Esophagus squamous epithelium (tissue), 5 donors: ENCODE measurements at regions not wholly inside any gene's neighbourhood (a gene's known extent, or its start where the extent isn't known, plus 50 kb on each side); places are given as distances from the start of the nearest gene placed in this dataset.
"Not testable (repeated sequence)": the region's sequence is repeated elsewhere in the genome, so short reads cannot be mapped to it uniquely, and the experiment has no call there.

Source experiments
- DNase-seq: peaks from one replicate; lab custom pipeline; 2025; lab: John Stamatoyannopoulos, UW
- H3K27ac ChIP-seq, 4 donors: fragments of 200-600 bp; sonication (generic); one replicate each; pipeline ENCODE4 v1.5.1; 2016 to 2019; ENCODE audit warnings: mild to moderate bottlenecking in 1 of 4
- H3K27me3 ChIP-seq, 4 donors: fragments of 200-600 bp; sonication (generic); 1 replicate in 3 of 4; 2 replicates in 1 of 4; pipeline versions ENCODE4 v1.5.1 to v1.6.0; 2017 to 2021; ENCODE audit warnings: antibody characterized with exemption in 1 of 4
- H3K36me3 ChIP-seq, 3 donors: fragments of 200-600 bp; sonication (generic); one replicate each; pipeline ENCODE4 v1.5.1; 2016 to 2019
- H3K4me1 ChIP-seq, 3 donors: fragments of 200-600 bp; sonication (generic); one replicate each; pipeline ENCODE4 v1.5.1; 2017 to 2019
- H3K4me3 ChIP-seq, 4 donors: fragments of 200-600 bp; sonication (generic); 1 replicate in 3 of 4; 2 replicates in 1 of 4; pipeline ENCODE4 v1.5.1; 2016 to 2019; ENCODE audit warnings: mild to moderate bottlenecking in 2 of 4, moderate library complexity in 1 of 4
- H3K9me3 ChIP-seq, 3 donors: fragments of 200-600 bp; sonication (generic); one replicate each; pipeline ENCODE4 v1.5.1; 2016 to 2019
- CTCF ChIP-seq, 6 experiments: fragments of 450-650 bp in 4 of 6; fragments of 200-600 bp in 2 of 6; sonication (generic) in 2 of 6; IDR thresholded peaks; one replicate each; pipeline ENCODE4 v1.5.1; 2016 to 2019; ENCODE audit warnings: antibody characterized with exemption in 6 of 6, mild to moderate bottlenecking in 4 of 6, moderate library complexity in 4 of 6
- POLR2A ChIP-seq, 4 donors: fragments of 450-650 bp; IDR thresholded peaks; one replicate each; pipeline ENCODE4 v1.6.1; 2017; ENCODE audit warnings: antibody characterized with exemption in 4 of 4, mild to moderate bottlenecking in 4 of 4, moderate library complexity in 3 of 4
- WGBS, 2 donors: methylation state at CpG; one replicate each; pipeline ENCODE4 v1.1.5; 2018; 5-methylcytosine and 5-hydroxymethylcytosine counted together
- intact Hi-C: fragments of 100-400 bp; cut with DNase I; formaldehyde crosslinking; loops from one replicate; pipeline ENCODE4 v1.15.0; 2022
- donor health status: DM: yes; HTN: yes; CAD: no.

- Histone ChIP-seq H3K36me3 (no peaks in the 10 kb centered on the region), H3K4me1 (no peaks in the 10 kb centered on the region), H3K27me3 (no peaks in the 10 kb centered on the region), H3K4me3 (no peak overlapping the region), H3K9me3 (peaks cover 0 to 3% (median 0%) of the 10 kb centered on the region in 3 donors), H3K27ac (no peak overlapping the region)
- intact Hi-C loops: no loop called here
- 50 to 60% methylated on average over 4 of the region's 4 CpGs for WGBS, 2 donors
- no peak for DNase-seq
- TF ChIP-seq POLR2A (IDR thresholded peaks at IDR 0.05) (no peak), CTCF (IDR thresholded peaks at IDR 0.05) (no peak)
Measured at GRCh38 chr10:38209332-38209731, 115.2 kb downstream of the ZNF37A start.

GRCh38 chr10:38209748-38210147 is 115.6 kb downstream of the ZNF37A start:
- DNase-seq, H3K9me3 ChIP-seq, H3K27me3 ChIP-seq, intact Hi-C loops, H3K4me3 ChIP-seq, H3K36me3 ChIP-seq, H3K4me1 ChIP-seq, H3K27ac ChIP-seq: not testable (repeated sequence)

GRCh38 chr10:38212460-38212859 is 118.3 kb downstream of the ZNF37A start:
- H3K27ac ChIP-seq: no peak overlapping the region
- no peak for TF ChIP-seq CTCF (IDR thresholded peaks at IDR 0.05)
- no peak for TF ChIP-seq POLR2A (IDR thresholded peaks at IDR 0.05)
- H3K4me3 ChIP-seq: no peak overlapping the region
- WGBS, 2 donors: 83 to 95% methylated on average over 1 of the region's 1 CpG
- DNase-seq: no peak
- H3K9me3 ChIP-seq: peaks cover 0 to 11% (median 0%) of the 10 kb centered on the region in 3 donors
- H3K27me3 ChIP-seq: no peaks in the 10 kb centered on the region
- intact Hi-C loops: no loop called here
- no peaks in the 10 kb centered on the region for H3K36me3 ChIP-seq
- H3K4me1 ChIP-seq: no peaks in the 10 kb centered on the region

- no peak overlapping the region for H3K4me3 ChIP-seq
- 72 to 74% methylated on average over 2 of the region's 2 CpGs for WGBS, 2 donors
Measured at GRCh38 chr10:38226385-38226784, 132.2 kb downstream of the ZNF37A start.

GRCh38 chr10:38228394-38228793 is 134.3 kb downstream of the ZNF37A start:
- no peak overlapping the region for H3K27ac ChIP-seq
- peaks cover 0 to 8% (median 0%) of the 10 kb centered on the region in 3 donors for H3K9me3 ChIP-seq
- WGBS, 2 donors: 76 to 93% methylated on average over 2 of the region's 2 CpGs
- intact Hi-C loops: no loop called here
- H3K4me3 ChIP-seq: no peak overlapping the region
- no peaks in the 10 kb centered on the region for H3K27me3 ChIP-seq
- no peaks in the 10 kb centered on the region for H3K36me3 ChIP-seq
- DNase-seq: no peak
- TF ChIP-seq CTCF (IDR thresholded peaks at IDR 0.05): no peak
- TF ChIP-seq POLR2A (IDR thresholded peaks at IDR 0.05): no peak
- no peaks in the 10 kb centered on the region for H3K4me1 ChIP-seq

More at GRCh38 chr10:38226385-38226784, 132.2 kb downstream of the ZNF37A start:
- Histone ChIP-seq H3K9me3 (peaks cover 0 to 8% (median 0%) of the 10 kb centered on the region in 3 donors), H3K36me3 (no peaks in the 10 kb centered on the region), H3K27ac (no peak overlapping the region), H3K4me1 (no peaks in the 10 kb centered on the region), H3K27me3 (no peaks in the 10 kb centered on the region)
- no peak for DNase-seq
- TF ChIP-seq CTCF (IDR thresholded peaks at IDR 0.05) (no peak), POLR2A (IDR thresholded peaks at IDR 0.05) (no peak)
- intact Hi-C loops: no loop called here

- WGBS, 2 donors: 66 to 68% methylated on average over 2 of the region's 2 CpGs
- intact Hi-C loops, H3K36me3 ChIP-seq, H3K4me1 ChIP-seq, DNase-seq, H3K27me3 ChIP-seq, H3K4me3 ChIP-seq, H3K27ac ChIP-seq: not testable (repeated sequence)
- peaks cover 0 to 11% (median 8%) of the 10 kb centered on the region in 3 donors for H3K9me3 ChIP-seq
Measured at GRCh38 chr10:38238479-38238878, 144.3 kb downstream of the ZNF37A start.

- H3K36me3 ChIP-seq, H3K27me3 ChIP-seq, H3K27ac ChIP-seq, H3K4me1 ChIP-seq, DNase-seq, H3K4me3 ChIP-seq, intact Hi-C loops: not testable (repeated sequence)
- WGBS, 2 donors: 20 to 29% methylated on average over 2 of the region's 2 CpGs
- H3K9me3 ChIP-seq: peaks cover 0 to 11% (median 8%) of the 10 kb centered on the region in 3 donors
Measured at GRCh38 chr10:38242061-38242649, 148.0 kb downstream of the ZNF37A start.

GRCh38 chr10:38248113-38248512 is 154.0 kb downstream of the ZNF37A start:
- intact Hi-C loops, H3K27me3 ChIP-seq, DNase-seq, H3K36me3 ChIP-seq, H3K9me3 ChIP-seq, H3K4me3 ChIP-seq, H3K27ac ChIP-seq, H3K4me1 ChIP-seq: not testable (repeated sequence)
- 22 to 26% methylated on average over 1 of the region's 1 CpG for WGBS, 2 donors

- H3K27ac ChIP-seq, H3K4me1 ChIP-seq, H3K36me3 ChIP-seq, H3K4me3 ChIP-seq, H3K9me3 ChIP-seq, DNase-seq, intact Hi-C loops, H3K27me3 ChIP-seq: not testable (repeated sequence)
- WGBS, 2 donors: 11 to 57% methylated on average over 2 to 4 of the region's 6 CpGs
Measured at GRCh38 chr10:38252551-38252950, 158.4 kb downstream of the ZNF37A start.
